Esophagus muscularis mucosa (tissue), 4 donors: ENCODE measurements at regions not wholly inside any gene's neighbourhood (a gene's known extent, or its start where the extent isn't known, plus 50 kb on each side); places are given as distances from the start of the nearest gene placed in this dataset.

ENCODE experiments used
- EP300 ChIP-seq: sonication (generic); formaldehyde crosslinking; IDR thresholded peaks from one replicate; pipeline ENCODE4 v1.6.1; 2017; ENCODE audit warnings: antibody characterized with exemption
- POLR2AphosphoS5 ChIP-seq, 2 donors: sonication (generic); formaldehyde crosslinking; IDR thresholded peaks; one replicate each; pipeline ENCODE4 v1.6.1; 2017; ENCODE audit warnings: antibody characterized with exemption in 2 of 2
- TF ChIP-seq, protein P1 (sequence below), 3 experiments: fragments of 200-600 bp in 2 of 3; fragments of 450-650 bp in 1 of 3; sonication (generic) in 2 of 3; IDR thresholded peaks; one replicate each; pipeline ENCODE4 v1.5.1; 2017 to 2019; ENCODE audit warnings: antibody characterized with exemption in 3 of 3, mild to moderate bottlenecking in 2 of 3, moderate library complexity in 1 of 3

DNA sequence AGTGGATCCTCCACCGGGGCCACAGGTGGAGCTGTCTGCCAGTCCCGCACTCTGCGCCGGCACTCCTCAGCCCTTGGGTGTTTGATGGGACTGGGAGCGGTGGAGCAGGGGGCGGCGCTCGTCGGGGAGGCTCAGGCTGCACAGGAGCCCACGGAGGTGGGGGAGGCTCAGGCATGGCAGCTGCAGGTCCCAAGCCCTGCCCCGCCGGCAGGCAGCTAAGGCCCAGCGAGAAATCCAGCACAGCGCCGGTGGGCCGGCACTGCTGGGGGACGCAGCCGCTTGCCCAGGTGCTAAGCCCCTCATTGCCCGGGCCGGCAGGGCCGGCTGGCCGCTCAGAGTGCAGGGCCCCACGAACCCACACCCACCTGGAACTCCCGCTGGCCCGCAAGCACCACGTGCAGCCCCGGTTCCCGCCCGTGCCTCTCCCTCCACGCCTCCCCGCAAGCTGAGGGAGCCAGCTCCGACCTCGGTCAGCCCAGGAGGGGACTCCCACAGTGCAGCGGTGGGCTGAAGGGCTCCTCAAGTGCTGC lies 286.4 kb downstream of the RBM26 start:
- TF ChIP-seq, protein P1, sequence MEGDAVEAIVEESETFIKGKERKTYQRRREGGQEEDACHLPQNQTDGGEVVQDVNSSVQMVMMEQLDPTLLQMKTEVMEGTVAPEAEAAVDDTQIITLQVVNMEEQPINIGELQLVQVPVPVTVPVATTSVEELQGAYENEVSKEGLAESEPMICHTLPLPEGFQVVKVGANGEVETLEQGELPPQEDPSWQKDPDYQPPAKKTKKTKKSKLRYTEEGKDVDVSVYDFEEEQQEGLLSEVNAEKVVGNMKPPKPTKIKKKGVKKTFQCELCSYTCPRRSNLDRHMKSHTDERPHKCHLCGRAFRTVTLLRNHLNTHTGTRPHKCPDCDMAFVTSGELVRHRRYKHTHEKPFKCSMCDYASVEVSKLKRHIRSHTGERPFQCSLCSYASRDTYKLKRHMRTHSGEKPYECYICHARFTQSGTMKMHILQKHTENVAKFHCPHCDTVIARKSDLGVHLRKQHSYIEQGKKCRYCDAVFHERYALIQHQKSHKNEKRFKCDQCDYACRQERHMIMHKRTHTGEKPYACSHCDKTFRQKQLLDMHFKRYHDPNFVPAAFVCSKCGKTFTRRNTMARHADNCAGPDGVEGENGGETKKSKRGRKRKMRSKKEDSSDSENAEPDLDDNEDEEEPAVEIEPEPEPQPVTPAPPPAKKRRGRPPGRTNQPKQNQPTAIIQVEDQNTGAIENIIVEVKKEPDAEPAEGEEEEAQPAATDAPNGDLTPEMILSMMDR (IDR thresholded peaks at IDR 0.05) = no peak
- TF ChIP-seq POLR2AphosphoS5 (IDR thresholded peaks at IDR 0.05) (no peak), EP300 (no peak)
